ENCODE measurements at regions not wholly inside any gene's neighbourhood (a gene's known extent, or its start where the extent isn't known, plus 50 kb on each side); places are given as distances from the start of the nearest gene placed in this dataset.
"Not testable (repeated sequence)": the region's sequence is repeated elsewhere in the genome, so short reads cannot be mapped to it uniquely, and the experiment has no call there.

DNA sequence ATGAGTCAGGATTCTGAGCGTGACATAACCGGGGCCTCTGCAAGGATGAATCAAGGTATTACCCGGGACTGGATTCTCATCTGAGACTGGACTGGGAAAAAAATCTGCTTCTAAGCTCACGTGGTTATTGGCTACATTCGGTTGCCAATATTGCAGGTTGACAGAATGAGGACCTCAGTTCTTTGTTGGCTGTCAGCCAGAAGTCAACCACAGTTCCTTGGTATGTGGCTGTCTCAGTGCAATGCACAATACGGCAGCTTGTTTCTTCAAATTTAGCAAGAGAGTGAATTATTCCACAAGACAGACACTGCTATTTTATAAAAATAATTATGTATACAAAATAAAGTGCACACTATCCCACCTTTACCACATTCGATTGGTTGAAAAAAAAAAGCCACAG, 424.2 kb downstream of the KLHL4 start:
- DNase-seq (ENCODE audit: low spot score): no peak

- no peak for DNase-seq (ENCODE audit: low spot score)
These were observed 443.9 kb downstream of the KLHL4 start for GRCh38 chrX:87961471-87961870.

DNA sequence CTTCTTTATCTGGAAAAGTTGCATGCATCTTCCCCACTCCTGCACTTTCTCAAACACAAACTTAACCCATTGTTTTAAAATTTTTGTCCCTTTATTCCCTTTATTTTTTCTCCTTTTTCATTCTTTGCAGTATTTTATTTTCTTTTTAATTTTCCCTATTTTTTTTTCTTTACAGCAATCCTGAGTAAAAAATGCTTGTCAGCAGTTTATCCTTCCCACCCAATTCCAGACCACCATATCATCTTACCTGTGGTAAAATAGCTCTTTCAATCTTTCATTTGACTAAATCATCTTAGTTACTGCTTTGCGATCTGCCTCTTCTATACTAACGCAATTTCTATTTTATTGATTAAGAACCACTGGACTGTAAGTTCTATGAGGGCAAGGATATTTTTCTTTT, 450.5 kb downstream of the KLHL4 start:
- no peak for DNase-seq (ENCODE audit: low spot score)

- DNase-seq (ENCODE audit: low spot score): not testable (repeated sequence)
These were observed 454.5 kb downstream of the KLHL4 start for GRCh38 chrX:87972121-87972520.

- DNase-seq (ENCODE audit: low spot score): no peak
These were observed 457.8 kb downstream of the KLHL4 start for GRCh38 chrX:87975365-87975764.

DNA sequence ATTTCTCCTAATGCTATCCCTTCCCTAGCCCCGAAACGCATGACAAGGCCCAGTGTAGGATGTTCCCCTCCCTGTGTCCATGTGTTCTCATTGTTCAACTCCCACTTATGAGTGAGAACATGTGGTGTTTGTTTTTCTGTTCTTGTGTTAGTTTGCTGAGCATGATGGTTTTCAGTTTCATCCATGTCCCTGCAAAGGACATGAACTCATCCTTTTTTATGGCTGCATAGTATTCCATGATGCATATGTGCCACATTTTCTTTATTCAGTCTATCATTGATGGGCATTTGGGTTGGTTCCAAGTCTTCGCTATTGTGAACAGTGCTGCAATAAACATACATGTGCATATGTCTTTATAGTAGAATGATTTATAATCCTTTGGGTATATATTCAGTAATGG, 490.3 kb downstream of the KLHL4 start:
- not testable (repeated sequence) for DNase-seq (ENCODE audit: low spot score)

DNA sequence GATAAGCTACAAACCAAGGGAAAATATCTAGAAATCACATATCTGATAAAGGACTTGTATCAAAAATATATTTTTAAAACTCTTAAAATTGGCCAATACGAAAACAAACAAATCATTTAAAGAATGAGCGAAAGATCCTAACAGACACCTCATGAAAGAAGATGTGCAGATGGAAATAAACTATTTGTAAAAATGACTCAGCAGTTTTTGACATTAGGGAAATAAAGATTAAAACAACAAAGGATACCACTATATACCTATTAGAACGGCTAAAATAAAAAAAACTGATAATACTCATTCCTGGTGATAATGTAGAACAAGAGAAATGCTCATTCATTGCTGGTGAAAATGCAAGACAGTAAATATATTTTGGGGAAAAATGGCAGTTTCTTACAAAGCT, 506.4 kb downstream of the KLHL4 start:
- no peak for DNase-seq (ENCODE audit: low spot score)

GRCh38 chrX:88072339-88073030, 554.9 kb downstream of the KLHL4 start:
- no peak for DNase-seq (ENCODE audit: low spot score)

DNA sequence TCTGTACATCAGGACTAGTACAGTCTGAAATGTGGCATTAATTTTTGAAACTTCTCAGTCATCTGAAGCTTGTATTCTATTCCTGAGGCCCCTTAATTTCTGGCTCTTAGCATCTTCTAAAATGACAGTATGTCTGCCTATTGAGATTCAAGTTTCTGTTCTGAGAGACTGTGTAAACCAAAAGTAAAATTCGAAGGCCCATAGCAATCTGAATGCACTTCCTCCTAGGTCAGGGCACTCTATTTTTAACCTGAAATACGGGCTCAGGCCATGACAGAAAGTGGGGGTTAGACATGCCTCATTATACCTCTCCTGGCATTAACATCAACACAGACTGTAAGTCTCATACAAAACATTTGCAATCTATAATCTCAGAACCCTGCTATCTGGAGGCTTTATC, 584.4 kb downstream of the KLHL4 start:
- no peak for DNase-seq (ENCODE audit: low spot score)

DNA sequence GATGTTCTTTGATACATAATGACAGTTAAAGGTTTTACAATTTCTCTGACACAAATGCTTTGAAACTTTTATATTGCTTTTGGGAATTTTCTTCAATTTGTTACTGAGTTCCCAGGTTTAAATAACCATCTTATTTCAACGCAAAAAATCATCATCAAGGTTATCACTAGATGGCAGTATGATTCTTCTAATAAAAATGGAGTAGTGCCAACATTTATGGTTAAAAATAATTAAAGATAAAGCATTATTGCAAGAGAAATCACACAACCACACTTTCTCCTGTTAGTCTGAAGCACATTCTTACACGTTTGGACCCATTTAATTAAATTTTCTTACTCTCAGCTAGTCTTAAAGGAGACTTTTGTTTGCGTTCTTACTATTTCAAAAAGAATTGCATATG, 611.3 kb upstream of the CPXCR1 start:
- no peak for DNase-seq (ENCODE audit: low spot score)

GRCh38 chrX:88136328-88136727, 610.7 kb upstream of the CPXCR1 start:
- DNase-seq (ENCODE audit: low spot score): no peak

GRCh38 chrX:88146577-88146976, 600.4 kb upstream of the CPXCR1 start:
- DNase-seq (ENCODE audit: low spot score): no peak

DNA sequence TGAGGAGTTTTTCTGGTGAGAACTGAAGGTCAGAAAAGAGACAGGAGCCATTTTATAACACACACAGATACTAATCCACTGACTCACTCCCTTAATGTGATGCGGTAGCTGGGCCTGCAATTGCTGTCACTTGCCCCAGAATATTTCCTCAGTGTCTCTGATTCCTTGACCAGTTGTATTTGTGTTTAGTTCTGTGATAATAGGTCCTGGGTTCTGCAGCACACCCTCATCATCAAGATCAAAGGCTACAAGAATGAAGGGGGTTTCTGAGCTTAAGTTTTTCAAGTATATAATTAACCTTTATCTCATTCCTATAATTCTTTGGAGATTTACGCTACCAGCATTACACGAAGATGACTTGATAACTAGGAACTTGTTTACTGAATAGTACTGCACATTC, 576.5 kb upstream of the CPXCR1 start:
- DNase-seq (ENCODE audit: low spot score): no peak

- DNase-seq (ENCODE audit: low spot score): not testable (repeated sequence)
These were observed 573.0 kb upstream of the CPXCR1 start for GRCh38 chrX:88173932-88174440.

DNA sequence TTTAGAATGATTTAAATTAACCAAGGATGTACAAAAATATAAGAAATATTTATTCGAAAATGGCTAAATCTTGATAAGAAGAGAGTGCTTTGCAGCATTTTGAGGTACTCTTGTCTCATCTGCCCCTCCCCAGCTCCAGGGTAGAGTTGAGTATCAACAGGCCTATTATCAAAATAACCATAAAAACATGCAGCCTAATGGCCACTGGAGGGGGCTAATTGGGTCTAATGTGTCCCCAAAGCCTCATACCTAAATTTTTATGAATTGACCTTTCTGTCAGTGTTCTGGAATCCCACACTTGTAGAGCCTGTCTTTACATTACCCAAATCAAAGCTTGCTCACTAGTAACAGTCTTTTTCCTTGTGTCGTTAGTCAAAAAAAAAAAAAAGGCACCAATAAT, 544.9 kb upstream of the CPXCR1 start:
- no peak for DNase-seq (ENCODE audit: low spot score)

- DNase-seq (ENCODE audit: low spot score): no peak
These were observed 503.0 kb upstream of the CPXCR1 start for GRCh38 chrX:88244066-88244465.

- DNase-seq (ENCODE audit: low spot score): no peak
These were observed 462.2 kb upstream of the CPXCR1 start for GRCh38 chrX:88284844-88285243.

DNA sequence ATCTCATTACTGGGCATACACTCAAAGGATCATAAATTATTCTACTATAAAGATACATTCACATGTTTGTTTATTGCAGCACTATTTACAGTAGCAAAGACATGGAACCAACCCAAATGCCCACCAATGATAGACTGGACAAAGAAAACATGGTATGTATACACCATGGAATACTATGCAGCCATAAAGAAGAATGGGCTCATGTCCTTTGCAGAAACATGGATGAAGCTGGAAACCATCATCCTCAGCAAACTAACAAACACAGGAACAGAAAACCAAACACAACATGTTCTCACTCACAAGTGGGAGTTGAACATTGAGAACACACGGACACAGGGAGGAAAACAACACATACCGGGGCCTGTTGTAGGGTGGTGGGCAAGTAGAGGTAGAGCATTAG, 433.1 kb upstream of the CPXCR1 start:
- not testable (repeated sequence) for DNase-seq (ENCODE audit: low spot score)

- DNase-seq (ENCODE audit: low spot score): no peak
These were observed 421.4 kb upstream of the CPXCR1 start for GRCh38 chrX:88325634-88326033.

GRCh38 chrX:88355252-88355651, 391.8 kb upstream of the CPXCR1 start:
- no peak for DNase-seq (ENCODE audit: low spot score)

DNA sequence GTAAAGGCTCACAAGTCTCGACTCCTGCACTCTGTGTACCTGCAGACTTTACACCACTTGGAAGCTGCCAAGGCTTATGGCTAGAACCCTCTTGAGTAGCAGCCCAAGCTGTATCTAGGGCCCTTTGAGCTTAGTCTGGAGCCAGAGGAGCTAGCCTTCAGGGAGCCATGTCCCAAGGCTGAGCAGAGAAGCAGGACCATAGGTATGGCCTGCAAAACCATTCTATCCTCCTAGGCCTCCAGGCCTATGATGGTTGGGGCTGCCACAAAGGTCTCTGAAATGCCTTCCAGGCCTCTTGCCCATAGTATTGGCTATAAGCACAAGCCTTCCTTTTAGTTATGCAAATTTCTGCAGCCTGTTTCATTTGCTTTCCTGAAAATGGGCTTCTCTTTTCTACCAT, 380.7 kb upstream of the CPXCR1 start:
- DNase-seq (ENCODE audit: low spot score): no peak

DNA sequence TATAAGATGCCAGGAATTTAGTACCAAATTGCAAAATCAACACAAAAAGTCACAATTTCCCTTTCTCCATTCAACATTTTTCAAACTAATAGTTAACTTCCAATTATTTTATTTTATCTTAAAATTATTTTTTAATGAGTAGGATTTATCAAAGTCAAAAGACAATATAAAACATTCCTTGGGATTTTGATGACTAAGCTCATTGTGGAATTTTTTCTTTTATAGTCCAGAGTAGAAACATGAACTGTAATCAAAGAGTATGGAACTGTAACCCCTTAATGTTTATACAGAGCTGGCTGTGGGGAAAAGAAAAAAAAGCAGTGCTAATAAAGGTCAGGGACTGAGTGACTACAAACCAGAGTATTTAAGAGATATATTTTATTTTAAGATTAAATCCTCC, 368.6 kb upstream of the CPXCR1 start:
- no peak for DNase-seq (ENCODE audit: low spot score)

GRCh38 chrX:88397551-88397950, 349.5 kb upstream of the CPXCR1 start:
- no peak for DNase-seq (ENCODE audit: low spot score)

GRCh38 chrX:88416002-88416401, 331.0 kb upstream of the CPXCR1 start:
- no peak for DNase-seq (ENCODE audit: low spot score)

Measured in globus pallidus (tissue), 1 donor.